GM12864 (cell line): ENCODE measurements at regions not wholly inside any gene's neighbourhood (a gene's known extent, or its start where the extent isn't known, plus 50 kb on each side); places are given as distances from the start of the nearest gene placed in this dataset.

Experiments
- DNase-seq: peaks from one replicate; pipeline ENCODE4 v3.0.0-alpha.2; 2011; ENCODE audit warnings: low read depth
- H3K4me3 ChIP-seq: 2 replicates; pipeline ENCODE4 v1.5.1; 2011; ENCODE audit warnings: mild to moderate bottlenecking, low read depth, low read length, control low read depth
- TF ChIP-seq, protein P1 (sequence below): IDR thresholded peaks from 2 replicates; pipeline ENCODE4 v1.5.1; 2011; ENCODE audit warnings: low read depth, mild to moderate bottlenecking, moderate library complexity, low read length, control low read depth, inconsistent platforms; ENCODE audit errors: missing control alignments

DNA sequence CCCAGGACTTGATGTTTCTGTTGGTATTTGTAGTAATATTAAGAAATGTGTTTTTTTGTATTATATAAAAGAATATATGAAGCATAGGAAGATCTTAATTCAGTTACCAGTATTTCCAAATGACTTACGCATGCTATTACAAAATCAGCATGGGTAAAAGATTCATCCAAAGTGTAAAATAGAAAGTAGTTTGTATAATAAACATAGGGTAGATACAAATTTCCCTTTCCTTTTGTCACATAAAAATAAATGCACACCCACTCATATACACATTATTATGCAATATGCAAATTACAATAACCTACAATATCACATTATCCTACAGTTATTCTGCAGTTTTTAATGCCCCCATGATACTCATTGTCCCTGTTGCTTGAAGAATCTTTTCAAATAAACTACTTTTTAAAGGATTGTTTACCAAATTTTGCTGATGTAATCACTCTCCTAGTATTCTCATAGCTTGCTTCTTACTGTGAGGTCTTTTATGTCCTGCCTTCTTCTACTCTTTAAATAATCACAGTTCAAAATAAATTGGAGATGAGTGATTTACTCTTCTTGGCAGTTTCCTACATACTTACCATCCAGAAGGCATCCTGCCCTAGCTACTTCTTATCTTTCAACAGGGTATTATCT, 244.0 kb downstream of the CASP12 start:
- no peak overlapping the region for H3K4me3 ChIP-seq
- no peak for DNase-seq
- TF ChIP-seq, protein P1, sequence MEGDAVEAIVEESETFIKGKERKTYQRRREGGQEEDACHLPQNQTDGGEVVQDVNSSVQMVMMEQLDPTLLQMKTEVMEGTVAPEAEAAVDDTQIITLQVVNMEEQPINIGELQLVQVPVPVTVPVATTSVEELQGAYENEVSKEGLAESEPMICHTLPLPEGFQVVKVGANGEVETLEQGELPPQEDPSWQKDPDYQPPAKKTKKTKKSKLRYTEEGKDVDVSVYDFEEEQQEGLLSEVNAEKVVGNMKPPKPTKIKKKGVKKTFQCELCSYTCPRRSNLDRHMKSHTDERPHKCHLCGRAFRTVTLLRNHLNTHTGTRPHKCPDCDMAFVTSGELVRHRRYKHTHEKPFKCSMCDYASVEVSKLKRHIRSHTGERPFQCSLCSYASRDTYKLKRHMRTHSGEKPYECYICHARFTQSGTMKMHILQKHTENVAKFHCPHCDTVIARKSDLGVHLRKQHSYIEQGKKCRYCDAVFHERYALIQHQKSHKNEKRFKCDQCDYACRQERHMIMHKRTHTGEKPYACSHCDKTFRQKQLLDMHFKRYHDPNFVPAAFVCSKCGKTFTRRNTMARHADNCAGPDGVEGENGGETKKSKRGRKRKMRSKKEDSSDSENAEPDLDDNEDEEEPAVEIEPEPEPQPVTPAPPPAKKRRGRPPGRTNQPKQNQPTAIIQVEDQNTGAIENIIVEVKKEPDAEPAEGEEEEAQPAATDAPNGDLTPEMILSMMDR = no peak

DNA sequence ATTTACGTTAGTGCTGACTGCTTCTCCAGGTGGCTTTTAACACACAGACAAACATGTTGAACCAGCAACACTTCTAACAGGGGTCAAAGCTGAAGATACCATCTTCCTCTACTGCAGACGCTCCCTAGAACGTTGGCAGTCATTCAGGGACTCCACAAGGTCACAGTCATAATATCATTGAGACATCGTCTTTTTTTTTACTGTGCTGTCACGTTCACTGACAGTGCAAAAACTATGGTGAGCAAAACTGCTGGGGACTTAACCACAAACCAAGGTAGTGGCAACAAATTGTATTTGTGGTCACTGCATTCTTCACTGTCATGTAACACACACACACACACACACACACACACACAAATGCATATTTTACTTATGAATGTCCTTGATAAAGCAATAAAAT, 244.9 kb downstream of the CASP12 start:
- TF ChIP-seq, protein P1 = no peak

GRCh38 chr11:104652996-104653395, 245.3 kb downstream of the CASP12 start:
- no peak overlapping the region for H3K4me3 ChIP-seq

More for the DNA sequence above, 244.9 kb downstream of the CASP12 start:
- no peak for DNase-seq
- no peak overlapping the region for H3K4me3 ChIP-seq

GRCh38 chr11:104650234-104650633, 248.0 kb downstream of the CASP12 start:
- H3K4me3 ChIP-seq = no peak overlapping the region
- DNase-seq = no peak
- TF ChIP-seq, protein P1 = no peak

More at GRCh38 chr11:104652996-104653395, 245.3 kb downstream of the CASP12 start:
- no peak for DNase-seq
- TF ChIP-seq, protein P1 = no peak

DNA sequence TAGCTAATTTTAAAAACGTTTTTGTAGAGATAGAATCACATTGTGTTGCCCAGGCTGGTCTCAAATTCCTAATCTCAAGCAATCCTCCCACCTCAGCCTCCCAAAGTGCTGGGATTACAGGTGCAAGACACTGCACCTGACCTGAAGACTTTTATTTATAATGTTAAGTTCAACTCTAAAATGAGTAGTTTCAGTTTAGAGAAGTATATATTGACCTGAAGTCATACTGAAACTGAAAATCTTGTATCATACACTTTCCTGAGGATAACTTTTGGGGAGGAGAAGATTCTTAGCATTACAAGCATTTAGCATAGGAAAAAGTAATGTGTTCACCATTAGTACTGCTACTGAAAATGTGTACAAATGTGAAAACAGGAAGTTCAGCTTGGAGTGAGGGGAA, 249.3 kb downstream of the CASP12 start:
- no peak overlapping the region for H3K4me3 ChIP-seq
- no peak for DNase-seq
- TF ChIP-seq, protein P1 = no peak

DNA sequence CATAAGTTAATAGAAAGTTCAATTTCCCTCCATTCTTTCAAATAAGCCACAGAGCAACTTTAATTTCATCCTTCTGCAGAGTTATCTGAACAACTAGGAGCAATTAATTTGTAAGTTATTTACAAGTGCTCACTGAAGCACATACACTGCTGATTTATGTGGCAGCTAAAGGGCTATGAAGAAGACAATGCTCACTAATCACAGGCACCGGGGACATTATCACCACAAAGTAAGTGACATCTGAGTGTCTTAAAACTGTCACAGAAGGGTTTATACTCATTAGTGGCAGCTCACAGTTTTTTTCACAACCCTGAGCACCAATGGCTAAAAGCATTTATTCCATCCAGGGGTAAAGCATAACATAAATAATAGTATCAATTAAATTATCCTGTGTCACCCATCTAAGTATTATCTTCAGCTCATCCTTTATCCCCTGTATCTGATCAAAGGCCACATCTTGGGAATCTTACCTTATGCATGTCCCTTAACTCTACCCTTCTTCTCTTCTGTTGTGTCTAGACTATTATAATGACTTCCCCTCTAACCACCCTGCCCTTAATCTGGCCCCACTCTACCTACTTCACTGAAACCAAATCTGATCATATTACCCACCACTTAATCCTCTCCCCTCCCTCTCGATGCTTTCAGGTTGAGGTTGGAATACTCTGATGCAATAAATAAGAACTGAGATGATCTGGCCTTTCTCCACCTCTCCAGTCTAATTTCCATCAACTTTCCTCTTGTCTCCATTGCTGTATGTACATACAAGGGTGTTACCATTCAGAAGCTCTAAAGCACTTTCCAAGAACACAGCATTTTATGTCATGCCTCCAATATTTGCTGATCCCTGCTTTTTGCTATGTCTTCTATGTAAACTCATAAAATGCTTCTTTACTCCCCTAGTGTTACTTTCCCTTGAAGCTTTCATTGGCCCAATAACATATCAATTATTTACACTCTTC, 252.7 kb downstream of the CASP12 start:
- TF ChIP-seq, protein P1 = no peak
- no peak overlapping the region for H3K4me3 ChIP-seq
- DNase-seq = no peak
